ENCODE measurements at regions not wholly inside any gene's neighbourhood (a gene's known extent, or its start where the extent isn't known, plus 50 kb on each side); places are given as distances from the start of the nearest gene placed in this dataset.
A peak's percentile ranks its signal among the peaks of the same experiment; 100 is the strongest.

GRCh38 chr16:87057951-87058560 is 259.1 kb downstream of the C16orf95 start:
- intact Hi-C loops (cut with micrococcal nuclease; ENCODE audit: unreplicated experiment) = no loop called here
- CTCF ChIA-PET = no interaction called here
- TF ChIP-seq EZH2 (IDR thresholded peaks at IDR 0.05; ENCODE audit: borderline replicate concordance, low read depth, low read length, poor library complexity, severe bottlenecking) = no peak
- TF ChIP-seq CTCF (conservative IDR thresholded peaks at IDR 0.05; ENCODE audit: low read depth, low read length) = no peak
- no TSS peak for BruUV-seq (replicated peaks)
- POLR2A ChIA-PET (ENCODE audit: low non-redundant PET) = no interaction called here
- Histone ChIP-seq H3K4me1 (ENCODE audit: insufficient read depth, low read length, poor library complexity, severe bottlenecking) (no peaks in the 10 kb centered on the region), H3K36me3 (ENCODE audit: insufficient read depth, low read length, poor library complexity, severe bottlenecking) (no peaks in the 10 kb centered on the region), H3K27ac (ENCODE audit: low read depth, low read length, poor library complexity, severe bottlenecking) (no peak overlapping the region), H3K4me3 (ENCODE audit: low read depth, low read length, poor library complexity, severe bottlenecking) (no peak overlapping the region), H3K27me3 (replicated peaks; ENCODE audit: insufficient read depth, low read depth, low read length, poor library complexity) (no peaks in the 10 kb centered on the region), H3K9me3 (ENCODE audit: low read depth, low read length, poor library complexity, severe bottlenecking) (no peaks in the 10 kb centered on the region)
- no peak for DNase-seq (ENCODE audit: low spot score)

- Histone ChIP-seq H3K9me3 (ENCODE audit: low read depth, low read length, poor library complexity, severe bottlenecking) (no peaks in the 10 kb centered on the region), H3K4me1 (ENCODE audit: insufficient read depth, low read length, poor library complexity, severe bottlenecking) (no peaks in the 10 kb centered on the region), H3K27me3 (replicated peaks; ENCODE audit: insufficient read depth, low read depth, low read length, poor library complexity) (no peaks in the 10 kb centered on the region), H3K27ac (ENCODE audit: low read depth, low read length, poor library complexity, severe bottlenecking) (no peak overlapping the region), H3K36me3 (ENCODE audit: insufficient read depth, low read length, poor library complexity, severe bottlenecking) (no peaks in the 10 kb centered on the region), H3K4me3 (ENCODE audit: low read depth, low read length, poor library complexity, severe bottlenecking) (no peak overlapping the region)
- TF ChIP-seq EZH2 (IDR thresholded peaks at IDR 0.05; ENCODE audit: borderline replicate concordance, low read depth, low read length, poor library complexity, severe bottlenecking) (no peak), CTCF (conservative IDR thresholded peaks at IDR 0.05; ENCODE audit: low read depth, low read length) (no peak)
- intact Hi-C loops (cut with micrococcal nuclease; ENCODE audit: unreplicated experiment) = no loop called here
- no peak for DNase-seq (ENCODE audit: low spot score)
- ChIA-PET POLR2A (ENCODE audit: low non-redundant PET) (no interaction called here), CTCF (no interaction called here)
- BruUV-seq (replicated peaks) = no TSS peak
Observed at GRCh38 chr16:87058728-87059250, 258.4 kb downstream of the C16orf95 start.

- POLR2A ChIA-PET (ENCODE audit: low non-redundant PET) = no interaction called here
- intact Hi-C loops (cut with micrococcal nuclease; ENCODE audit: unreplicated experiment) = loop anchor here (10.0 kb wide), 1 partner anchor 234 kb away; no protein-coding TSS in a partner anchor
Observed at GRCh38 chr16:87060034-87060986, 256.9 kb downstream of the C16orf95 start.

More at GRCh38 chr16:87060034-87060986, 256.9 kb downstream of the C16orf95 start:
- CTCF ChIA-PET = no interaction called here
- H3K9me3 ChIP-seq (ENCODE audit: low read depth, low read length, poor library complexity, severe bottlenecking) = no peaks in the 10 kb centered on the region
- H3K27ac ChIP-seq (ENCODE audit: low read depth, low read length, poor library complexity, severe bottlenecking) = no peak overlapping the region
- no peak overlapping the region for H3K4me3 ChIP-seq (ENCODE audit: low read depth, low read length, poor library complexity, severe bottlenecking)
- no peaks in the 10 kb centered on the region for H3K36me3 ChIP-seq (ENCODE audit: insufficient read depth, low read length, poor library complexity, severe bottlenecking)
- no TSS peak for BruUV-seq (replicated peaks)
- peak; percentile 30 for DNase-seq (ENCODE audit: low spot score)
- H3K4me1 ChIP-seq (ENCODE audit: insufficient read depth, low read length, poor library complexity, severe bottlenecking) = no peaks in the 10 kb centered on the region
- no peak for TF ChIP-seq CTCF (conservative IDR thresholded peaks at IDR 0.05; ENCODE audit: low read depth, low read length)
- TF ChIP-seq EZH2 (IDR thresholded peaks at IDR 0.05; ENCODE audit: borderline replicate concordance, low read depth, low read length, poor library complexity, severe bottlenecking) = no peak
- H3K27me3 ChIP-seq (replicated peaks; ENCODE audit: insufficient read depth, low read depth, low read length, poor library complexity) = no peaks in the 10 kb centered on the region
